Body of pancreas (tissue), 4 donors: ENCODE measurements at regions not wholly inside any gene's neighbourhood (a gene's known extent, or its start where the extent isn't known, plus 50 kb on each side); places are given as distances from the start of the nearest gene placed in this dataset.

ENCODE experiments used
- ATAC-seq: fragments of 150-250 bp; one replicate; pipeline ENCODE4 v1.9.1; 2016
- DNase-seq, 4 donors: peaks; one replicate each; pipeline ENCODE4 v3.0.0-alpha.2; 2019
- H3K27ac ChIP-seq, 4 donors: fragments of 200-600 bp; sonication (generic); 1 replicate in 3 of 4; 2 replicates in 1 of 4; pipeline versions ENCODE4 v1.5.1 to v1.6.1; 2016 to 2019; ENCODE audit warnings: mild to moderate bottlenecking in 1 of 4, mixed read lengths in 1 of 4, moderate library complexity in 1 of 4
- H3K27me3 ChIP-seq, 2 donors: fragments of 200-600 bp; sonication (generic); one replicate each; pipeline ENCODE4 v1.6.0; 2016; ENCODE audit warnings: mild to moderate bottlenecking in 1 of 2
- H3K36me3 ChIP-seq, 2 donors: fragments of 200-600 bp; sonication (generic); replicated peaks in 1 of 2; 2 replicates each; pipeline ENCODE4 v1.5.1; 2016; ENCODE audit warnings: low read depth in 2 of 2; ENCODE audit not compliant: insufficient read depth in 1 of 2
- H3K4me1 ChIP-seq: fragments of 200-600 bp; sonication (generic); one replicate; pipeline ENCODE4 v1.6.0; 2016
- H3K4me3 ChIP-seq, 2 donors: fragments of 200-600 bp; sonication (generic); 1 replicate in 1 of 2; 2 replicates in 1 of 2; pipeline ENCODE4 v1.5.1; 2016 to 2019
- H3K9me3 ChIP-seq, 3 donors: fragments of 200-600 bp; sonication (generic); 1 replicate in 2 of 3; 2 replicates in 1 of 3; pipeline ENCODE4 v1.5.1; 2016
- POLR2A ChIP-seq, 3 donors: fragments of 450-650 bp; IDR thresholded peaks; one replicate each; pipeline ENCODE4 v1.6.1; 2016; ENCODE audit warnings: antibody characterized with exemption in 3 of 3, mild to moderate bottlenecking in 2 of 3
- WGBS, 2 donors: methylation state at CpG; one replicate each; pipeline ENCODE4 v1.1.5; 2017; 5-methylcytosine and 5-hydroxymethylcytosine counted together
- intact Hi-C: fragments of 100-400 bp; cut with DNase I; formaldehyde crosslinking; loops from one replicate; pipeline ENCODE4 v1.15.1; 2023
- TF ChIP-seq, protein P1 (sequence below), 7 experiments: fragments of 450-650 bp in 4 of 7; fragments of 200-600 bp in 3 of 7; sonication (generic) in 3 of 7; IDR thresholded peaks; one replicate each; pipeline ENCODE4 v1.5.1; 2016 to 2019; ENCODE audit warnings: antibody characterized with exemption in 7 of 7

DNA sequence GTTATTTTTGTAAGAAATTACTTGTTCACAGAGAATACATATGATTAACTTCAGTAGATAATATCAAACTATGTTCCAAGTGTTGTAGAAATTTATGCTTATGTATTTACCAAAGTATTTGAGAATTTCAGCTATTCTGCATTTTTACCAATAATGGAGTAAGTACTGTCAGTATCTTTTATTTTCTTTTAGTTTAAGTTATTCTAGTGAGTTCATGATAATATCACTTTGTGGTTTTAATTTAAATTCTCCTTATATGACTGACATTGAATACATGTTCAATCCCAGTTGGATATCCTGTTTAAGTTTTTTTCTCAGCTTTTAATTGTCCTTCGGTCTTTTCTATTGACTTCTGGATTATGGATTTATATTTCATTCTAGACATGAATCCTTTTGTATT is 1024.6 kb downstream of the EFNA5 start:
- intact Hi-C loops = no loop called here
- no peak overlapping the region for H3K4me3 ChIP-seq
- H3K27me3 ChIP-seq = no peaks in the 10 kb centered on the region
- no peaks in the 10 kb centered on the region for H3K9me3 ChIP-seq
- WGBS, 2 donors = 76 to 89% methylated on average over 1 of the region's 1 CpG
- H3K4me1 ChIP-seq = no peaks in the 10 kb centered on the region
- ATAC-seq = no peak
- TF ChIP-seq POLR2A (IDR thresholded peaks at IDR 0.05) = no peak
- TF ChIP-seq, protein P1, sequence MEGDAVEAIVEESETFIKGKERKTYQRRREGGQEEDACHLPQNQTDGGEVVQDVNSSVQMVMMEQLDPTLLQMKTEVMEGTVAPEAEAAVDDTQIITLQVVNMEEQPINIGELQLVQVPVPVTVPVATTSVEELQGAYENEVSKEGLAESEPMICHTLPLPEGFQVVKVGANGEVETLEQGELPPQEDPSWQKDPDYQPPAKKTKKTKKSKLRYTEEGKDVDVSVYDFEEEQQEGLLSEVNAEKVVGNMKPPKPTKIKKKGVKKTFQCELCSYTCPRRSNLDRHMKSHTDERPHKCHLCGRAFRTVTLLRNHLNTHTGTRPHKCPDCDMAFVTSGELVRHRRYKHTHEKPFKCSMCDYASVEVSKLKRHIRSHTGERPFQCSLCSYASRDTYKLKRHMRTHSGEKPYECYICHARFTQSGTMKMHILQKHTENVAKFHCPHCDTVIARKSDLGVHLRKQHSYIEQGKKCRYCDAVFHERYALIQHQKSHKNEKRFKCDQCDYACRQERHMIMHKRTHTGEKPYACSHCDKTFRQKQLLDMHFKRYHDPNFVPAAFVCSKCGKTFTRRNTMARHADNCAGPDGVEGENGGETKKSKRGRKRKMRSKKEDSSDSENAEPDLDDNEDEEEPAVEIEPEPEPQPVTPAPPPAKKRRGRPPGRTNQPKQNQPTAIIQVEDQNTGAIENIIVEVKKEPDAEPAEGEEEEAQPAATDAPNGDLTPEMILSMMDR (IDR thresholded peaks at IDR 0.05) = no peak
- no peak for DNase-seq
- no peaks in the 10 kb centered on the region for H3K36me3 ChIP-seq
- H3K27ac ChIP-seq = no peak overlapping the region

DNA sequence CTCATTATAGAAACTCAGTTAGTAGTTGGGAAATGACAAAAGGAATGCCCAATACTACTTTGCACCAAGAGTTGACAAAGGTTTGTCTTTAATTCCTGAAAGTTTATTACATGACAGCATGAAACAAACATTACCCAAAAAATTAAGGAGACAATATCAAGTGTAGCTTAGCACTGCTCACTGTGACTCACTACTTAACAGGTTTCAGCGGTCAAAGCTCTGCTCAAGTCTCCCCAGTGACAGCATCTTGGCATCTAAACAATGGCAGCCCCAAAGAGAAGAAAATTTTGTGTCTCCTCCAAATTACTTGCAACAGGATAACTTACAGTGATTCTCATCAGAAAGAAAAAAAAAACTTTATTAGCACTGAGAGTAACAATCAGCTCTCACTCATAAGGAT is 1030.2 kb downstream of the EFNA5 start:
- no peak for ATAC-seq
- Histone ChIP-seq H3K4me3 (no peak overlapping the region), H3K27ac (no peak overlapping the region), H3K4me1 (no peaks in the 10 kb centered on the region), H3K27me3 (no peaks in the 10 kb centered on the region), H3K36me3 (no peaks in the 10 kb centered on the region), H3K9me3 (no peaks in the 10 kb centered on the region)
- TF ChIP-seq, protein P1 (IDR thresholded peaks at IDR 0.05) = no peak
- TF ChIP-seq POLR2A (IDR thresholded peaks at IDR 0.05) = no peak
- WGBS, 2 donors = 88 to 94% methylated on average over 1 of the region's 1 CpG
- intact Hi-C loops = no loop called here
- DNase-seq = no peak

DNA sequence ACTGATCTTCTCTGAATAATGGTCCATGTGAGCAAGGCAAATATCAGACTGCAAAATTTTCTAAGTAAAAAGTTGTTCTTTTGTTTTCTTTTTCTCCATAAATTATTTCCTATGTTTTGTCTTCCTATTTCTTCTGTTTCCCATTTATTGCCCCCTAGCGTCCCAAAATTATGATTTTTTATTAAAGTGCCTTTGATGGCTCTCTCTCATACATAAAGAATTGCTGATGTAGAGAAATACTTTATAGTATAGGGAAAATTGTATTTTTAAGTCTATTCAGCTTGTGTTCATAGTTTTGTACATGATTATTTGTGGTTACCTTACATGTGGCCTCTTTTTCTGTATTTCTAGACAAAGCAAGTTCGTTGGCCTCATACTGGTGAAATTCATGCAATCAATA is 1031.2 kb downstream of the EFNA5 start:
- no peak for ATAC-seq
- intact Hi-C loops = no loop called here

DNA sequence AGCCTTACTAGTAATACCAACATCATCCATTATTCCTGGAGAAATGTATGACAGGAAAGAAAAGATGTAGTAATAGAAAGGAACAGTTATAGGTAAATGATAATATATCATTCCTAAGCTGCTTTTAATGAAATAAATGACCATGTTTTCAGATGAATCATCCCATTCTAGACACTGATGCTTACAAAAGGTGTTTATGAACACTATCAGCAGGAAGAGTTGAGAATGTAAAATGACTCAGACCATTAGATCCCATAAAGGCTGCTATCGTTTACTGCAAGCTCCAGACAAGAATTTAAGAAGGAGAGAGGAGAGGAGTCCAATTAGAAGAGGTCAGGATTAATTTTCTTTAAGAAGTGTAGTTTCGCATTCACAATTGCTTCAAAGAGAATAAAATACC is 1033.5 kb downstream of the EFNA5 start:
- DNase-seq (no peak), ATAC-seq (no peak)
- Histone ChIP-seq H3K4me3 (no peak overlapping the region), H3K27me3 (no peaks in the 10 kb centered on the region), H3K27ac (no peak overlapping the region), H3K4me1 (no peaks in the 10 kb centered on the region), H3K9me3 (no peaks in the 10 kb centered on the region), H3K36me3 (no peaks in the 10 kb centered on the region)
- no peak for TF ChIP-seq POLR2A (IDR thresholded peaks at IDR 0.05)
- TF ChIP-seq, protein P1 (IDR thresholded peaks at IDR 0.05) = no peak
- WGBS, 2 donors = 67 to 76% methylated on average over 2 of the region's 2 CpGs
- intact Hi-C loops = no loop called here

More for the DNA sequence above, 1031.2 kb downstream of the EFNA5 start:
- no peak for TF ChIP-seq POLR2A (IDR thresholded peaks at IDR 0.05)
- TF ChIP-seq, protein P1 (IDR thresholded peaks at IDR 0.05) = no peak
- H3K27ac ChIP-seq = no peak overlapping the region
- H3K27me3 ChIP-seq = no peaks in the 10 kb centered on the region
- H3K9me3 ChIP-seq = no peaks in the 10 kb centered on the region
- no peaks in the 10 kb centered on the region for H3K36me3 ChIP-seq
- 37 to 41% methylated on average over 2 of the region's 2 CpGs for WGBS, 2 donors
- no peak overlapping the region for H3K4me3 ChIP-seq
- no peak for DNase-seq
- H3K4me1 ChIP-seq = no peaks in the 10 kb centered on the region

DNA sequence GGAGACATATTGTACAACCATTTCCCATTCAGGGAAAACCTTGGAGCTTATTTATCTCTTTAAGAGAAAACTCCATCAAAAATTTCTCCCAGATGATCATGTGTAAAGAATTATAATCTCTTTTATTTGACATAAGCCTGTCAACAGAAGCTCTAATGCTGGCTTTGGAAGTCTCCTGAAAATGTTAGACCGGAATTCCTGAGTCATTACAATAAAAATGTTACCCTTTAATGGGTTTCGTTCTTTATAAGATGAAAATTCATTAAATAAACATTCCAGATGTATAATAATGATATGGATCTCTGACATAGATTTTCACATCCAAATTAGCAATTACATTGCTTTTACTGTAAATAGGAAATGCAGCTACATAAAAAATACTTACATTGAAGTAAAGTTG is 1036.4 kb downstream of the EFNA5 start:
- DNase-seq = no peak
- H3K27me3 ChIP-seq = no peaks in the 10 kb centered on the region
- no peak overlapping the region for H3K27ac ChIP-seq
- no peaks in the 10 kb centered on the region for H3K4me1 ChIP-seq
- intact Hi-C loops = no loop called here
- no peaks in the 10 kb centered on the region for H3K36me3 ChIP-seq
- H3K4me3 ChIP-seq = no peak overlapping the region
- WGBS, 2 donors = 60 to 64% methylated on average over 2 of the region's 2 CpGs
- no peak for TF ChIP-seq POLR2A (IDR thresholded peaks at IDR 0.05)
- TF ChIP-seq, protein P1 (IDR thresholded peaks at IDR 0.05) = no peak
- ATAC-seq = no peak
- H3K9me3 ChIP-seq = no peaks in the 10 kb centered on the region
